Skin epidermis (tissue), 12 donors: ENCODE measurements at regions not wholly inside any gene's neighbourhood (a gene's known extent, or its start where the extent isn't known, plus 50 kb on each side); places are given as distances from the start of the nearest gene placed in this dataset.
"Not testable (repeated sequence)": the region's sequence is repeated elsewhere in the genome, so short reads cannot be mapped to it uniquely, and the experiment has no call there.

Source experiments
- H3K27ac ChIP-seq, 21 experiments: fragments of 200-600 bp; sonication (generic) in 11 of 21; one replicate each; pipeline ENCODE4 v1.5.0; 2020; ENCODE audit warnings: mild to moderate bottlenecking in 3 of 21, inconsistent platforms in 2 of 21, moderate library complexity in 2 of 21
- H3K4me3 ChIP-seq, 7 experiments: fragments of 200-600 bp; sonication (generic) in 2 of 7; one replicate each; pipeline ENCODE4 v1.5.0; 2020; ENCODE audit warnings: inconsistent platforms in 2 of 7, mild to moderate bottlenecking in 2 of 7, moderate library complexity in 1 of 7

DNA sequence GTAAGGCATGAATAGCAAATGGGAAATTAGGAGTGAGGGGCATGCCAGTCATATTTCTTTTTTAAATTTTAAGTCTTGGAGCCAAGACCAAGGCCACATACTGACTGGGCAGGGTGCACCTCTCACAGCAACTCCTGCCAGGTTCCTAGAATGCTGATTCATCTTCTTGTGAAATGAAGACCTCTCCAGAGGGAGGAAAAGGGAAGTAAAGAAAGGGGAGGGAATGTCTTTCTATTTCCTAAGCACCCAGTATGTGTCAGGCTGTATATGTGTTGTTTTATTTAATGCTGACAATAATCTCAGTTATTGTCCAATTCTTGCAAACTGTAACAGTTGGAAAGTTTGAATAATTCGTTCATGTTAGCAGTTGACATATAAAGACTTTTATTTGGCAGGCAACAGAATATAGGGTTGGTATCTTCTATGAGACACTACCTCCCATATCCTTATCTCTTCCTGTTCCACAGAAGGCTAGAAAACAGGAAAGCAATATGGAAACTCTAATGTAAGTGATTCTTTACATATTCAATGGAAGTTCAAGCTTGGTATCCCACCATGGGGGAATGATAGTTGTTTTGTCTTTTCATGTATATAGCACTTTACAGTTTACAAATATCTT is 259.1 kb upstream of the USP24 start:
- peak overlapping the region in 2 of 21 experiments; percentile 3 to 34 for H3K27ac ChIP-seq
- H3K4me3 ChIP-seq, result no peak overlapping the region

DNA sequence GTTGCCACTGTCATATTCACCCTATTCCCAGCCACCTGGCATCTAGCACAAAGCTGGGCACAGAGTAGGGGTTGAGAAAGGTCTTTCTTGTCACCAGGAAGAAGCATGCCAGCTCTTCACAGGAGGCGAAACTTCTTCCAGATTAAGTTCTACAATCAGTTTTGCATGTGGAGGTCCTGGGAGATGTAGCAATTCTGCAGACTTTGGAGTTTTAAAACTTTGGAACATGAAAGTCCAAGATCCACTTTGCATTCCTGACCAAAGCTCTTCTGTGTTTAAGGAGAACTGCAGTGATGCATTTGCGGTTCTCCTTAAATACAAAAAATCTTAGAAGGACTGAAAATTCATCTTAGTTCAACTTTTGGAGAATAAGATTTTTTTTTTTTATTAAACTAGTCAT is 258.5 kb upstream of the USP24 start:
- Histone ChIP-seq H3K27ac (no peak overlapping the region), H3K4me3 (no peak overlapping the region)

GRCh38 chr1:55472784-55473183 is 257.6 kb upstream of the USP24 start:
- no peak overlapping the region for H3K4me3 ChIP-seq
- H3K27ac ChIP-seq, result no peak overlapping the region

DNA sequence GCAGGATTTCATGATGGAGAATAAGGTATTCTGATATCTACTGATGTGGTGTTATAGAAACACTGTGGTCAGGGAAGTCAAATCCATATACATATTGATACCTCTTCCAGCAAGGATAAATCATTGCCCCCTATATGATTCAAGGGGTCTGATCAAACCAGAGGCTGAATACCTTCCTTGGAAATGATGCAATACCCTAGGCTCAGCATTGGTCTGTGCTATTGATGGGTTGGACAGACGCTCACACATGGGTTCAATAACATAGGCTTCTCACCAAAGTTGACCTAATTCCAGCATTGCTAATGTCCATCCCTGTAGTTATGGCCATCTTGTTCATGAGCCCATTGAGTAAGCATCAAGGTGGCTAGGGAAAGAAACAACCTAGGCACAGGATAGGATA is 257.0 kb upstream of the USP24 start:
- no peak overlapping the region for H3K4me3 ChIP-seq
- no peak overlapping the region for H3K27ac ChIP-seq

- H3K4me3 ChIP-seq, result no peak overlapping the region
- H3K27ac ChIP-seq, result peak overlapping the region in 11 of 21 experiments; percentile 6 to 74 (median 52)
Measured at GRCh38 chr1:55468142-55468795, 253.1 kb upstream of the USP24 start.

GRCh38 chr1:55466921-55467320 is 251.8 kb upstream of the USP24 start:
- Histone ChIP-seq H3K4me3 (no peak overlapping the region), H3K27ac (peak overlapping the region in 11 of 21 experiments; percentile 3 to 82 (median 44))

GRCh38 chr1:55466373-55466772 is 251.2 kb upstream of the USP24 start:
- Histone ChIP-seq H3K27ac (peak overlapping the region in 14 of 21 experiments; percentile 7 to 82 (median 40)), H3K4me3 (no peak overlapping the region)

DNA sequence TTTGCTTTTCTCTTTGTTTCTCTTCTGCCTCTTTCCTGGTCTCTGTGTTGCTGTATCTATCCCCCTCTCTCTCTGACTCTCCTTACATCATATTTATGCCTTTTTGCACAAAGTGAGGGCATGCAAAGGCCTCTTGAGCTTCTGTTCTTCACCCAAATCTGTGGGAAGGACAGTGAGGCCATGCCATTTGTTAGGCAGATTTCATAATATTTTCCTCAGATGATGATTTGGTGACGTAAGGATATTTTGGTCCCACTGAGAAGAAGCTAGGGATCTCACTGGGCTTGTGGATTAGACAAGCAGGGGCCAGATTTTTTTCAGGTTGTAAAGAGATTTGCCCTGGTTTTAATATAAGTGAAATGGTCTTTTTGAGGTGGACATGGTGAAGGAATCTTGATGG is 249.4 kb upstream of the USP24 start:
- peak overlapping the region in 13 of 21 experiments; percentile 12 to 82 (median 64) for H3K27ac ChIP-seq
- H3K4me3 ChIP-seq, result no peak overlapping the region

- Histone ChIP-seq H3K27ac (peak overlapping the region in 11 of 21 experiments; percentile 12 to 82 (median 65)), H3K4me3 (no peak overlapping the region)
Measured at GRCh38 chr1:55463814-55464475, 248.8 kb upstream of the USP24 start.

- H3K27ac ChIP-seq, result no peak overlapping the region
- H3K4me3 ChIP-seq, result no peak overlapping the region
Measured at GRCh38 chr1:55457874-55458273, 242.7 kb upstream of the USP24 start.

GRCh38 chr1:55456971-55457370 is 241.8 kb upstream of the USP24 start:
- Histone ChIP-seq H3K27ac (no peak overlapping the region), H3K4me3 (no peak overlapping the region)

- H3K27ac ChIP-seq, result peak overlapping the region in 1 of 21 experiments; percentile 41
- H3K4me3 ChIP-seq, result no peak overlapping the region
Measured at GRCh38 chr1:55448261-55448660, 233.1 kb upstream of the USP24 start.

DNA sequence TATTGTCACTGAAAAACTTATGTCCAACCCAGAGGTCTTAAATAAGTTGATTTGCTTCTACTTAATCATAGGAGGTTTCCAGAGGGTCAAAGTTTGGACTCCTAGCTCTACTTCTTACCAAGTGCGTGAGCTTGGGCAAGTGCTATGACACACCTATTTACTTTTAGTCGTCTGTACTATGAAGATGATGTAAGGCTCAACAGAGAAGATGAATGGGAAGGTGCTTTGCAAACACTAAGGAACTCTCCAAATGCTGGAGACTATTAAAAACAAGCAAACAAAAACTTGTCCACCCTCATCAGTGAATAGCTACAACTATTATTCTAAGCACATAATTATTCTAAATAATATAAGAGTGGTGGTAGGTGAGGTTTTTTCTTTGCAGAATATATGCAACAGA is 232.3 kb upstream of the USP24 start:
- Histone ChIP-seq H3K27ac (no peak overlapping the region), H3K4me3 (no peak overlapping the region)

GRCh38 chr1:55446351-55446750 is 231.2 kb upstream of the USP24 start:
- peak overlapping the region in 3 of 21 experiments; percentile 4 to 76 (median 72) for H3K27ac ChIP-seq
- no peak overlapping the region for H3K4me3 ChIP-seq

DNA sequence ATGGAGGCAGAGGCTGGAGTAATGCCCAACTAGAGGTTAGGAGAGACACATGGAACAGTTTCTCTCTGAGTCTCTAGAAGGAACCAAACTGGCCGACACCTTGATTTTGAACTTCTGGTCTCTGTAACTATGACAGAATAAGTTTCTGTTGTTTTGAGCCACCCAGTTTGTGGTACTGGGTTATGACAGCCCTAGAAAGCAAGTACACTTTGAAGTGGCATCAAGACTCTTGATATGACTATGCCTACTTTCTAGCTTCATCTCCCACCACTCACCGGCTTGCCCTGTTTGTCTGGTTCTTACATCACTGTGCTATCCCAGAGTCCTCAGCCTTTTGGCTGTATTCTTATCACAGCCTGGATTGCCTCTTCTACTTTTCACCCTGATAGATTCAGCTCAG is 230.3 kb upstream of the USP24 start:
- no peak overlapping the region for H3K4me3 ChIP-seq
- H3K27ac ChIP-seq, result peak overlapping the region in 8 of 21 experiments; percentile 3 to 87 (median 78)

DNA sequence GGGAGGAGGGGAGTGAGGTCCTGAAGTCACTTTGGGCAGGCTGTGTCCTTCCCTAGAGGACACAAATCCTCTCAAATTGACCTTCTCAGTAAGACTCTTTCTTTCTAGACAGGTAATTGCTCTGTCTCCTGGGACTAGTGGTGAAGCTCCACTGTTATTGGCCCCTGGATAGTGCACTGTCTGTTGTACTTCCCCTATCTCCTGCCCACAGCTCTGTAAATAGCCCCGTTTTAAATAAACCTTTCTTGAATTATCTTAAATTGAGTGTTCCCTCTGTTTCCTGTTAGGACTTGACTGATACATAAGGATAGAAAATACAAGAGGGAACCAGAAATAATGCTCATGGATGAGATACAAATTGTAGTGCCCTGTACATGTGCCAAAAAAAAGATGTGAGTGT is 229.5 kb upstream of the USP24 start:
- no peak overlapping the region for H3K4me3 ChIP-seq
- peak overlapping the region in 16 of 21 experiments; percentile 11 to 87 (median 70) for H3K27ac ChIP-seq

DNA sequence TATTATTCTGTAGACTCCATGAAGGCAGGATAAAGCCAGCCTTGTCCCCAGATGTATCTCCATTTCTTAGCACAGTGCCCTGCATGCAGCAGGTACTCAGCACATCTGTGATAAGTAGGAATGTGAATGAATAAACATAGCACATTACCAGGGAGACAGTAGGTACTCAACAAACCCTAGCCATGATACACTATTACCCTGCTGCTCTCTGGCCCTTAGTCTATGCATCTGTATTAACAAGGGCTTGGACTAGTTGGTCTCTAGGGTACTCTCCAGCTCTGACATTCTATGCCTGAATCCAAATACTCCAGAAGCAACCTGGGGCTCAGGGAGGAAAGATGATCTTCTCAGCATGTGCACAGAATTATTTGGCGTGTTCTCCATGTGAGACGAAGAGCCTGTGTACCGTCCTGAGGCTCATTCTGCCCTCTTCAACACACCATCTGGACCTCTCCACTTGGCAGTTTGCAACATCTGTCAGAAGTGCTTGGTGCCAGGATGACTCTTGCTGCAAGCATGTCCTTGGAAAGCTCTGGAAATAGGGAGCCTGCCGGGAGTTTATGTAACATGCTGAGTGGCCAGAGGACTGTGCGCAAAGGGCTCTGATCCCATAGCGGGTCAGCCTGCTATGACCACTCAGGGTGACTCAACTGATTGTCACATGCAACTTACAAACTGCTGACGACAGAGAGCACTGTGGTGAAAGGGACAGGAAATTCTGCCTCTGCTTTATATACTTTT is 228.2 kb upstream of the USP24 start:
- Histone ChIP-seq H3K4me3 (no peak overlapping the region), H3K27ac (peak overlapping the region in 6 of 21 experiments; percentile 45 to 76 (median 67))

DNA sequence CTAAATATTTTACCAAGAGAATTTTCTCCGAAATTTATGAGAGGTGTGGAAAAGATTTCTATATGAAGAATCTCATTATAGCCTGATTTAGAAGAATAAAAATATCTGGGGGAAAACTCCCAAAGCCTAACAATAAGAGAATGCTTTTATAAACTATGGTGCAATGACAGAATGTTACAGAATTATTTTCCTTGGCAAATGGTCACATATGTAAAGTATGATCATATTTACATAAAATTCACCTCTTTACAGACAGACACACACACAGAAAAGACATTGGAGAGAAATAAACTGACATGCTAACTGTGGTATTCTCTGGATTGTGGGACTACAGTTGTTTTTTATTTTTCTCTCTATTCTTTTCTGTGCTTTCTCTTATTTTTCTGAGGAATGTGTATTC is 226.3 kb upstream of the USP24 start:
- no peak overlapping the region for H3K4me3 ChIP-seq
- no peak overlapping the region for H3K27ac ChIP-seq

- H3K27ac ChIP-seq, result no peak overlapping the region
- no peak overlapping the region for H3K4me3 ChIP-seq
Measured at GRCh38 chr1:55437692-55438091, 222.5 kb upstream of the USP24 start.

- peak overlapping the region in 6 of 21 experiments; percentile 5 to 69 (median 62) for H3K27ac ChIP-seq
- not testable (repeated sequence) for H3K4me3 ChIP-seq
Measured at GRCh38 chr1:55430720-55431119, 215.6 kb upstream of the USP24 start.
